ENCODE measurements at regions not wholly inside any gene's neighbourhood (a gene's known extent, or its start where the extent isn't known, plus 50 kb on each side); places are given as distances from the start of the nearest gene placed in this dataset.
A peak's percentile ranks its signal among the peaks of the same experiment; 100 is the strongest.

GRCh38 chr1:78792756-78793155 lies 143.1 kb downstream of the IFI44 start:
- DNase-seq: no peak

GRCh38 chr1:78797108-78797781 lies 147.6 kb downstream of the IFI44 start:
- DNase-seq: no peak

- DNase-seq: no peak
Observed at GRCh38 chr1:78799926-78800325, 150.3 kb downstream of the IFI44 start.

- DNase-seq: no peak
Observed at GRCh38 chr1:78814176-78814575, 164.5 kb downstream of the IFI44 start.

- no peak for DNase-seq
Observed at GRCh38 chr1:78825561-78825960, 175.9 kb downstream of the IFI44 start.

GRCh38 chr1:78829644-78830043 lies 176.9 kb downstream of the ADGRL4 start:
- no peak for DNase-seq

- no peak for DNase-seq
Observed at GRCh38 chr1:78830321-78830720, 176.2 kb downstream of the ADGRL4 start.

GRCh38 chr1:78831731-78832360 lies 174.7 kb downstream of the ADGRL4 start:
- no peak for DNase-seq

- DNase-seq: no peak
Observed at GRCh38 chr1:78833491-78833890, 173.0 kb downstream of the ADGRL4 start.

- no peak for DNase-seq
Observed at GRCh38 chr1:78834201-78834741, 172.3 kb downstream of the ADGRL4 start.

- no peak for DNase-seq
Observed at GRCh38 chr1:78836726-78837125, 169.8 kb downstream of the ADGRL4 start.

- DNase-seq: peak in 7 of 58 donors; percentile 0 to 20 (median 2)
Observed at GRCh38 chr1:78839704-78840277, 166.7 kb downstream of the ADGRL4 start.
